IPS-18a (cell line): ENCODE measurements at regions not wholly inside any gene's neighbourhood (a gene's known extent, or its start where the extent isn't known, plus 50 kb on each side); places are given as distances from the start of the nearest gene placed in this dataset.

ENCODE experiments used
- H3K27ac ChIP-seq: one replicate; pipeline ENCODE4 v1.5.1; 2013; ENCODE audit warnings: low read length
- H3K27me3 ChIP-seq: one replicate; pipeline ENCODE4 v1.6.1; 2013; ENCODE audit warnings: mild to moderate bottlenecking, low read length; ENCODE audit not compliant: control insufficient read depth, insufficient read depth
- H3K36me3 ChIP-seq: one replicate; pipeline ENCODE4 v1.6.1; 2013; ENCODE audit warnings: low read depth, low read length; ENCODE audit not compliant: control insufficient read depth
- H3K4me1 ChIP-seq: one replicate; pipeline ENCODE4 v1.6.1; 2013; ENCODE audit warnings: low read depth, low read length; ENCODE audit not compliant: control insufficient read depth
- H3K4me3 ChIP-seq: one replicate; pipeline ENCODE4 v1.5.1; 2013; ENCODE audit warnings: low read length
- H3K9ac ChIP-seq: one replicate; pipeline ENCODE4 v1.6.1; 2013; ENCODE audit warnings: mild to moderate bottlenecking, low read length, moderate library complexity
- H3K9me3 ChIP-seq: one replicate; pipeline ENCODE4 v1.6.1; 2013; ENCODE audit warnings: low read depth, low read length; ENCODE audit not compliant: control insufficient read depth

DNA sequence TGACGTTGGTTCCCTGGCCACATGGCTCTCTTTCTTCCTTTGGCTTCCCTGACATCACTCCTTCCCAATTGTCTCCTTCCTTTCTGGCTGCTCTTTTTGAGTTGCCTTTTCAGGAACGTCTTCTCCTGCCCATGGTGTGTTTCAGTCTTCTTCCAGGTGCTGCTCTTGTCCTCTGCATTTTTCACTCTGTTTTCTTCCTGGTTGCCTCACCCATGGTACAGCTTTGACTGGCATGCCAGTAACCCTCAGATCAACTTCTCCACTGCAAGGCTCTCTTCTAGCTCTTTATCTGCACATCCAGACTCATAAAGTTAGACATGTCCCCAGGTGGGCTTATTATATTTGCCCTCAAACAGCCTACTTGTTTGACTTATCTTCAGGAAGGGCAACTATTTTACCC is 91.0 kb upstream of the ANKH start:
- Histone ChIP-seq H3K4me1 (no peaks in the 10 kb centered on the region), H3K27ac (no peak overlapping the region), H3K9ac (no peak overlapping the region), H3K36me3 (no peaks in the 10 kb centered on the region), H3K27me3 (no peaks in the 10 kb centered on the region), H3K4me3 (no peak overlapping the region), H3K9me3 (no peaks in the 10 kb centered on the region)

GRCh38 chr5:14960120-14960462 is 88.5 kb upstream of the ANKH start:
- H3K9ac ChIP-seq, result no peak overlapping the region
- H3K4me3 ChIP-seq, result no peak overlapping the region
- H3K36me3 ChIP-seq, result no peaks in the 10 kb centered on the region
- no peaks in the 10 kb centered on the region for H3K27me3 ChIP-seq
- no peaks in the 10 kb centered on the region for H3K9me3 ChIP-seq
- peaks cover 15% of the 10 kb centered on the region for H3K4me1 ChIP-seq
- H3K27ac ChIP-seq, result no peak overlapping the region

- Histone ChIP-seq H3K9ac (no peak overlapping the region), H3K4me3 (no peak overlapping the region), H3K4me1 (peaks cover 15% of the 10 kb centered on the region), H3K27me3 (no peaks in the 10 kb centered on the region), H3K36me3 (no peaks in the 10 kb centered on the region), H3K27ac (no peak overlapping the region), H3K9me3 (no peaks in the 10 kb centered on the region)
Measured at GRCh38 chr5:14959399-14960119, 88.0 kb upstream of the ANKH start.

DNA sequence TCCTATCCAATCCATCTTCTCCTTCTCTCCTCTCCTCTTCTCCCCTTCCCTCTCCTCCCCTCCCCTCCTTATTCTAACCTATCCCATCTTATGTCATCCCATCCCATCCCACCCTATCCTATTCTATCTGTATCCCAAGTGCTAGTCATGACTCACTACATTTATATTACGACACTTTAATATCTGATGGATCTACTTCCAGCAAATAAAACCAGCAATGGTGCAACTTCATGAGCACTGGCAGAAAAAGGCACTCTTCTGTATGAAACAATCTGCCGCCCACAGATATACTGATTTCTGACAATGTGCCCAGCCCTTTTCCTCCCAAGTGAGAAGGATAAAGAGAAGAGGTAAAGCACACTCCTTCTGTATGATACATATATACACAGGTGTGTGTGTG is 86.6 kb upstream of the ANKH start:
- no peaks in the 10 kb centered on the region for H3K9me3 ChIP-seq
- H3K4me1 ChIP-seq, result peaks cover 15% of the 10 kb centered on the region
- H3K4me3 ChIP-seq, result no peak overlapping the region
- H3K27me3 ChIP-seq, result no peaks in the 10 kb centered on the region
- no peaks in the 10 kb centered on the region for H3K36me3 ChIP-seq
- H3K9ac ChIP-seq, result no peak overlapping the region
- no peak overlapping the region for H3K27ac ChIP-seq

DNA sequence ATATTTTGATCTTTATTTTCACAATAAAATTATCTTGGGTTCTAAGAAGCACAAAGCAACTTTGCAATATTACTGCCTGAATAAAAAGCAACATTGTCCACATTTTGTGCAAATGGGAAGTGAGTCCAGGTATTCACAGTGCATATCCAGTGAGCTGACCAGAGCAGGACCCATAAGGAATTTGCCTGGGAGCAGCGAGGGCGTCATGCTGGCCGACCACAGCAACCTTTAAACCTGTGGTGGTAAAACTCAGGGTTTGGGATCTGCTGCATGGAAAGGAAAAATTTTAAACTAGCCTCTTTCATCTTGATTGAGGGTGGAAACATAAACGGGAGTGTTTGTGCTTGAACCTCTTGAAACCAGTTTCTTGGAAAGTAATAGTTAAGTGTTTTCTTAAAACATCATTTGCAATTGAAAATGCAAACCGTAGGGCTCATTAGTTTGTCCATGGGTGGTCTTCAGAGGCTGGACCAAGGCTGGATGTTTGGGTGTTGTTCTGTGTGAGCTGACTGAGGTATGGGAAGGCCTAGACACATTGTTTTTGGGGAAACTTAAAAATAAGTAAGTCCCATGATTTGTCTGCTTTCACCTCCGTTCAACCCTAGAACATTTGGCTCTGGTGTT is 85.0 kb upstream of the ANKH start:
- Histone ChIP-seq H3K9me3 (no peaks in the 10 kb centered on the region), H3K27me3 (no peaks in the 10 kb centered on the region), H3K9ac (no peak overlapping the region), H3K36me3 (no peaks in the 10 kb centered on the region), H3K27ac (no peak overlapping the region), H3K4me1 (peaks cover 15% of the 10 kb centered on the region), H3K4me3 (peak overlapping the region; percentile 9)

GRCh38 chr5:14954616-14955343 is 83.2 kb upstream of the ANKH start:
- Histone ChIP-seq H3K9me3 (no peaks in the 10 kb centered on the region), H3K27ac (no peak overlapping the region), H3K4me3 (no peak overlapping the region), H3K4me1 (peaks cover 15% of the 10 kb centered on the region), H3K27me3 (no peaks in the 10 kb centered on the region), H3K9ac (no peak overlapping the region), H3K36me3 (no peaks in the 10 kb centered on the region)

GRCh38 chr5:14954216-14954615 is 82.6 kb upstream of the ANKH start:
- Histone ChIP-seq H3K36me3 (no peaks in the 10 kb centered on the region), H3K9ac (no peak overlapping the region), H3K9me3 (no peaks in the 10 kb centered on the region), H3K27ac (no peak overlapping the region), H3K4me1 (peaks cover 15% of the 10 kb centered on the region), H3K4me3 (no peak overlapping the region), H3K27me3 (no peaks in the 10 kb centered on the region)

GRCh38 chr5:14953075-14953607 is 81.6 kb upstream of the ANKH start:
- H3K9ac ChIP-seq, result no peak overlapping the region
- peaks cover 15% of the 10 kb centered on the region for H3K4me1 ChIP-seq
- H3K27ac ChIP-seq, result no peak overlapping the region
- H3K4me3 ChIP-seq, result no peak overlapping the region
- no peaks in the 10 kb centered on the region for H3K36me3 ChIP-seq
- H3K27me3 ChIP-seq, result no peaks in the 10 kb centered on the region
- no peaks in the 10 kb centered on the region for H3K9me3 ChIP-seq

DNA sequence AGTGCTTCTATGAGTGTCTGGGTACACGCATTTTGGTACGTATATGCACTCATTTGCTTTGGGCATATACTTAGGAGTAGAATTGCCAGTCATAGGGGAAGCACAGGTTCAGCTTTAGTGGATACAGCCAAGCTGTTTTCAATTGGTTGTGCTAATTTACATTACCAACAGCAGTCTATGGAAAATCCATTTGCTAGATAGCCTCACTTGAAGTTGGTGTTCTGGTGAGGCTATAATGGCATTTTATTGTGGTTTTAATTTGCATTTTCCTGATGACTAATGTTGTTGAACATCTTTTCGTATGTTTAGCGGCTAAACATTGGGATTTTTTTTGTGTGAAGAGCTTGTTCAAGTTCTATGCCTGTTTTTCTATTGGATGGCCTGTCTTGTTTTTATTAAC is 76.8 kb upstream of the ANKH start:
- H3K36me3 ChIP-seq, result no peaks in the 10 kb centered on the region
- no peaks in the 10 kb centered on the region for H3K27me3 ChIP-seq
- H3K9me3 ChIP-seq, result no peaks in the 10 kb centered on the region
- no peak overlapping the region for H3K9ac ChIP-seq
- H3K4me1 ChIP-seq, result peaks cover 6% of the 10 kb centered on the region
- no peak overlapping the region for H3K27ac ChIP-seq
- H3K4me3 ChIP-seq, result no peak overlapping the region

DNA sequence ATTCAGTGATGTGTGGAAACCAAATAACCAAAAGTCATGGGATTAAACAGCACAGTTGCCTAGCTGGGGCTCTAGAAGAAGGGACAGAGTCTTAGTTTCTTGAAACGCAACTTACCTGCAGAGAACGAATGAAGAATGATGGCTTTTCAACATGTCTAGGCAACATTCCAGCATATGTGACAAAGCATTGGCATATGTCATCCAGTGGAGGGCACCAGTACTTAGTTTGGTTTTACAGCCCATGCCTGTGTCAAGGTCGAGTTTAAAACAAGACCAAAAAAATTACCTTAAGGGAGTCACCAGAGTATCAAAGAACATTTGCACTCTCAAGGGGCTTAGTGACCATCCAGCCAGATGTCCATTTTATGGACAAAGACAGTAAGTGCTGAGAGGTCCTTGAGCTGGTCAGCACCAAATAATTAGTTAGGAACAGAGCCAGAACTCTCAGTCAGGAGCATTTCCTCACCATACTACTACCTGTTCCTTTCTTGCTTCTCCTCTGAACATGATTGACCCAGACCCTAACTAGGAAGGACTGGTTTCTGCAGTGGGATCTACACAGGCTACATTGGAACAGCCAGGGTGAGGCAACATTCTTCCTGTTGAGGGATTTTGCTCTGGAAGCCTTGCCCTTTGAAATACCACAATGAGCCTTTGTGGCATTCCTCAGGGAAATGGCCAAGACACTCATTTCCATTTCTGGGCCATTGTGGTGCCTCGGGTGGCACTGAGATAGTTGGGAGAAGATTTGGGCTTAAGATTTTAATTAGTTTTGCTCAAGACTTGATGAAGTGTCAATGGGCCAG is 75.4 kb upstream of the ANKH start:
- Histone ChIP-seq H3K4me3 (no peak overlapping the region), H3K27ac (no peak overlapping the region), H3K9me3 (no peaks in the 10 kb centered on the region), H3K36me3 (no peaks in the 10 kb centered on the region), H3K27me3 (no peaks in the 10 kb centered on the region), H3K4me1 (peaks cover 6% of the 10 kb centered on the region), H3K9ac (no peak overlapping the region)

DNA sequence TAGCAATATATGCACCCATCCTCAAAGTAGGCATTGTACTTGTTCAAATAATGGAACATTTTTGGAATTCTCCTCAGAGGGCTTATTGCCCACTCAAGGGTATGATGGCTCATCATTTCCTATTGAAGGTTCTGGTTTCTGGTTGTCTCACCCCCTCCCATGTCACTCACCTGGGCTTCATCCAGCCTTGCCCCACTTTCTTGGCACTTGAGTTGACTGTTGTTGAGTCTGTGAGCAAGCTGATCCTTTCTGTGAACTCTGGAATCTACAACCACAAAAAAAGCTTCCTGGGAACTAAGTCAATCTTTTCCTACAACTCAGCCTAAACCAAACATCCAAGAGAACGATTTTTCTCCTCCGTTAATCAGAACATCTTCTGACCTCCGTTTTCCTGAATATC is 73.9 kb upstream of the ANKH start:
- no peak overlapping the region for H3K4me3 ChIP-seq
- no peaks in the 10 kb centered on the region for H3K36me3 ChIP-seq
- H3K9me3 ChIP-seq, result no peaks in the 10 kb centered on the region
- peaks cover 6% of the 10 kb centered on the region for H3K4me1 ChIP-seq
- no peak overlapping the region for H3K27ac ChIP-seq
- H3K9ac ChIP-seq, result no peak overlapping the region
- H3K27me3 ChIP-seq, result no peaks in the 10 kb centered on the region
